ENCODE measurements at regions not wholly inside any gene's neighbourhood (a gene's known extent, or its start where the extent isn't known, plus 50 kb on each side); places are given as distances from the start of the nearest gene placed in this dataset.

- CTCF ChIA-PET, result no interaction called here
- Histone ChIP-seq H3K27ac (ENCODE audit: low read depth, low read length) (no peak overlapping the region), H3K27me3 (ENCODE audit: control insufficient read depth, insufficient read depth, low read length) (no peaks in the 10 kb centered on the region), H3K4me3 (ENCODE audit: low read depth, low read length) (no peak overlapping the region), H3K9me3 (ENCODE audit: control insufficient read depth, insufficient read depth, low read length) (no peaks in the 10 kb centered on the region)
- POLR2A ChIA-PET, result no interaction called here
- no peak for DNase-seq (ENCODE audit: low read depth, low spot score)
- no peak for TF ChIP-seq CTCF (IDR thresholded peaks at IDR 0.05; ENCODE audit: low read depth, low read length)
Measured at GRCh38 chr3:88231632-88232031, 81.9 kb downstream of the C3orf38 start.

GRCh38 chr3:88235102-88235501 is 85.3 kb downstream of the C3orf38 start:
- ChIA-PET CTCF (no interaction called here), POLR2A (no interaction called here)
- no peak for TF ChIP-seq CTCF (IDR thresholded peaks at IDR 0.05; ENCODE audit: low read depth, low read length)
- Histone ChIP-seq H3K4me3 (ENCODE audit: low read depth, low read length) (no peak overlapping the region), H3K27ac (ENCODE audit: low read depth, low read length) (no peak overlapping the region), H3K27me3 (ENCODE audit: control insufficient read depth, insufficient read depth, low read length) (no peaks in the 10 kb centered on the region), H3K9me3 (ENCODE audit: control insufficient read depth, insufficient read depth, low read length) (no peaks in the 10 kb centered on the region)
- no peak for DNase-seq (ENCODE audit: low read depth, low spot score)

DNA sequence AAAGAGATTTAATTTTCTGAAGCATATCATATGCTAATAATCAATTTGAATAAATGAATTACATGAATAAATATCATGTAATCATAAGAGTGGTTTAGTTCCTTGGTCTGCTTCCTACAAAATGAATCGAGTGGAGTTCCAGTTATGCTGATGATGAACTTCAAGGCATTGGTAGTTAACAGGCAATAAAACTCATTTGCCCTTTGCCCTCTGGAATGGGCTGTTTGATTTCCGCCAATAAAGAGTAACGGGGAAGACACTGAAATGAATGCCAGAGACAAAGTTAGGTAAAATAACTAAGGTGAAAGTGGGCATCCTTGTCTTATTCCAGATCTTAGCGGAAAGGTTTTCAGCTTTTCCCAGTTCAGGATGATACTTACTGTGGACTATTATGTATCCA is 90.1 kb downstream of the C3orf38 start:
- Histone ChIP-seq H3K27me3 (ENCODE audit: control insufficient read depth, insufficient read depth, low read length) (no peaks in the 10 kb centered on the region), H3K9me3 (ENCODE audit: control insufficient read depth, insufficient read depth, low read length) (no peaks in the 10 kb centered on the region), H3K27ac (ENCODE audit: low read depth, low read length) (no peak overlapping the region), H3K4me3 (ENCODE audit: low read depth, low read length) (no peak overlapping the region)
- CTCF ChIA-PET, result no interaction called here
- DNase-seq (ENCODE audit: low read depth, low spot score), result no peak
- POLR2A ChIA-PET, result no interaction called here
- TF ChIP-seq CTCF (IDR thresholded peaks at IDR 0.05; ENCODE audit: low read depth, low read length), result no peak

- DNase-seq (ENCODE audit: low read depth, low spot score), result no peak
- ChIA-PET CTCF (no interaction called here), POLR2A (no interaction called here)
- no peaks in the 10 kb centered on the region for H3K27me3 ChIP-seq (ENCODE audit: control insufficient read depth, insufficient read depth, low read length)
- TF ChIP-seq CTCF (IDR thresholded peaks at IDR 0.05; ENCODE audit: low read depth, low read length), result no peak
- H3K4me3 ChIP-seq (ENCODE audit: low read depth, low read length), result no peak overlapping the region
- H3K9me3 ChIP-seq (ENCODE audit: control insufficient read depth, insufficient read depth, low read length), result no peaks in the 10 kb centered on the region
- no peak overlapping the region for H3K27ac ChIP-seq (ENCODE audit: low read depth, low read length)
Measured at GRCh38 chr3:88248658-88249057, 98.9 kb downstream of the C3orf38 start.

- no peak for TF ChIP-seq CTCF (IDR thresholded peaks at IDR 0.05; ENCODE audit: low read depth, low read length)
- ChIA-PET POLR2A (no interaction called here), CTCF (interaction anchor here (0.6 kb wide), 1 partner anchor 98 kb away, joined by 3 read pairs; no protein-coding TSS in a partner anchor)
- Histone ChIP-seq H3K9me3 (ENCODE audit: control insufficient read depth, insufficient read depth, low read length) (no peaks in the 10 kb centered on the region), H3K4me3 (ENCODE audit: low read depth, low read length) (no peak overlapping the region), H3K27ac (ENCODE audit: low read depth, low read length) (no peak overlapping the region), H3K27me3 (ENCODE audit: control insufficient read depth, insufficient read depth, low read length) (no peaks in the 10 kb centered on the region)
- no peak for DNase-seq (ENCODE audit: low read depth, low spot score)
Measured at GRCh38 chr3:88259045-88259444, 109.3 kb downstream of the C3orf38 start.

Data from AG04450 (cell line).